ENCODE measurements at regions not wholly inside any gene's neighbourhood (a gene's known extent, or its start where the extent isn't known, plus 50 kb on each side); places are given as distances from the start of the nearest gene placed in this dataset.

GRCh38 chr13:88656751-88657150, 985.6 kb downstream of the SLITRK5 start:
- TF ChIP-seq POLR2A (IDR thresholded peaks at IDR 0.05; ENCODE audit: low read depth, low read length) (no peak), POLR2AphosphoS5 (IDR thresholded peaks at IDR 0.05; ENCODE audit: low read depth, low read length) (no peak)

All from GM12892 (cell line).